NAMALWA (cell line): ENCODE measurements at regions not wholly inside any gene's neighbourhood (a gene's known extent, or its start where the extent isn't known, plus 50 kb on each side); places are given as distances from the start of the nearest gene placed in this dataset.
"Not testable (repeated sequence)": the region's sequence is repeated elsewhere in the genome, so short reads cannot be mapped to it uniquely, and the experiment has no call there.

Experiments
- DNase-seq: peaks from one replicate; pipeline ENCODE4 v3.0.0-alpha.2; 2015; ENCODE audit warnings: low spot score

GRCh38 chr18:30698571-30698970 is 344.0 kb downstream of the DSC3 start:
- DNase-seq, result no peak

DNA sequence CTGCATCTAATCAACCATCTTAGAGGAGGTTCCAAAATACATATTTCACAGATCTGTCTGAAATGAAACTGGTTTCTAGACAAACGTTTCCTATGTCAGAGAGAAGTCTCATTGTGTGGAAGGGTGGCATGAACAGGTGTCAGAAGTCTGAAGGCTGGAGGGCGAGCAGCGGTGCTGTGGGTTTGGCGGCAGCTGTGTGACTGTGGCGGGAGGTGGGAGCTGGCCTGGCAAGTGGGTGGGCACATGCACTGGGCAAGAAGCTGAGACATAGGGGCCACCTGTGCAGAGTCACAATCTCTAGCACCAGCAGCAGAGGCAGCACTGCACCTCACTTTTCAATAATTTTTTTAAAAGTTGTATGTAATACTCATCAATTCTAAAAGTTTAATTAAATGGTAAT is 346.3 kb downstream of the DSC3 start:
- DNase-seq, result no peak

DNA sequence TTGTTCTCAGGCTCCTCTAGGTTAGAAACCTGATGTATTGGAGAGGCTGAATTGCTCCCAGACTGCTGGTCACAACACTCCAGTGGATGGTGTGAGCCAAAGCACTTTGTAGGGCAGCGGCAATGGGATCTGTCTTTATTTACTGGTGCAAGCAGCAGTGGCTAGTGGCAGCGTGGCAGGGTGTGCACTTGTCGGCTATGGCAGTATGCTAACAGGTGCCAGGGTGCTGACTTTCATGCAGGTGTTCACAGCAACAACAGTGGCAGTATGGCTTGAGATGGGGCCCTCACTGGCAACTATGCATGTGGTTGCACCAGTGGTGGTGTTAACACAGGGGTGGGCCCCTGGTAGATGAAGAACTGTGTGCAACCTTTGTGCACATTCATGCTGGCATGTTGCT is 347.8 kb downstream of the DSC3 start:
- no peak for DNase-seq

- no peak for DNase-seq
Measured at GRCh38 chr18:30689216-30689615, 353.3 kb downstream of the DSC3 start.

DNA sequence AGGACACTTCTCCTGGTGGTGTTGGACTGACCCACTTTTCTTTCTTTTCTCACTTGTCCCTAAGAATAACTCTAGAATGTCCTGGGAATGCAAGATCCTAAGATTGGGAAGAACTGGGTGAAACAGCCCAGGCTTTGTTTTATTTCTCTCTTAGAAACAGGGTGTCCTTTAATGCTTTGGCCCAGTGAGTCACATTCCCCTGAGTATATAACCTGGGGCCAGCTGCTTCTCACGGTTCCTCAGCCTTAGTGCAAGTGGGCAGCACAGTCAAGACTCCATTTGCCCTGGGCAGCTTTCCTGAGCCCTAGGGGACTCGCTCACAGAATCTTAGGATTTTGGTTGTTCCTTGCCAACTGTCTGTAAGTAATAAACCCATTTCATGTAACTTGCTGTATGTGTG is 355.0 kb downstream of the DSC3 start:
- DNase-seq, result no peak

GRCh38 chr18:30684825-30685481 is 357.6 kb downstream of the DSC3 start:
- no peak for DNase-seq

GRCh38 chr18:30683836-30684235 is 358.7 kb downstream of the DSC3 start:
- DNase-seq, result no peak

- no peak for DNase-seq
Measured at GRCh38 chr18:30682672-30683071, 359.9 kb downstream of the DSC3 start.

- no peak for DNase-seq
Measured at GRCh38 chr18:30679285-30679930, 363.1 kb downstream of the DSC3 start.

GRCh38 chr18:30677813-30678212 is 364.7 kb downstream of the DSC3 start:
- DNase-seq, result not testable (repeated sequence)

DNA sequence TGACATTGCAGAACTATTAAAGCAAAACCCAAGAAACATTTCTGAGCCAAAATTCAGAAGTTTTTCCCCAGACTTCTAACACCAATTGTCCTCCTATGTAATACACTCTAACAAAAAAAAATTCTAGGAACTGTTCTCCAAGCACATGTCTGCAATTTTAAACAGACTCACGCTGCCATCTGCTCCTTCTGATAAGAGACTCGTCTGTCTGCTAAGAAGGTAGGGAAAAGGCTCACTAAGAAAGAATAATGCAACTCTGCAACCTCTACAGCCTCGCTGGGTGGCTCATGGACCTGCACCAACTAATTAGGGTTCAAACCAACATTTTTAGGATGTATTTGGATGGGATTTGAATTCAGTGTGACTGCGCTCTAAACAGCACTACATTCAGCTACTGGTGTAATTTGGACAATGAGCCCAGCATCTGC is 366.5 kb downstream of the DSC3 start:
- no peak for DNase-seq

GRCh38 chr18:30675493-30675892 is 367.0 kb downstream of the DSC3 start:
- DNase-seq, result no peak

- DNase-seq, result no peak
Measured at GRCh38 chr18:30675072-30675471, 367.5 kb downstream of the DSC3 start.

DNA sequence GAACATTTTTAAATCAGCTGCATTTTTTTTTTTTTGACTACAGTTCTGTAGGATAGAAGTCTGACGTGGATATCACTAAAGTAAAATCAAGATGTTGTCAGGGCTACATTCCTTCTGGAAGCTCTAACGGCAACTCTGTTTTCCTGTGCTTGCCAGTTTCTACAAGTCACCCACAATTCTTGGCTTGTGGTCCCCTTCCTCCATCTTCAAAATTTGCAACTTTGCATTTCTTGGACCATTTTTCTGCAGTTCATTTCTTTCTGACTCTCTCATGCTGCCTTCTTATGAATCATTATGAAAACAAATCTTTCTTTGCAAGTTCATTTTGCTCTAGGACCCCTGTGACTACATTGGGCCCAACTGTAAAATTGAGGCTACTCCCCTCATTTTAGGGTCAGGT is 367.9 kb downstream of the DSC3 start:
- no peak for DNase-seq

DNA sequence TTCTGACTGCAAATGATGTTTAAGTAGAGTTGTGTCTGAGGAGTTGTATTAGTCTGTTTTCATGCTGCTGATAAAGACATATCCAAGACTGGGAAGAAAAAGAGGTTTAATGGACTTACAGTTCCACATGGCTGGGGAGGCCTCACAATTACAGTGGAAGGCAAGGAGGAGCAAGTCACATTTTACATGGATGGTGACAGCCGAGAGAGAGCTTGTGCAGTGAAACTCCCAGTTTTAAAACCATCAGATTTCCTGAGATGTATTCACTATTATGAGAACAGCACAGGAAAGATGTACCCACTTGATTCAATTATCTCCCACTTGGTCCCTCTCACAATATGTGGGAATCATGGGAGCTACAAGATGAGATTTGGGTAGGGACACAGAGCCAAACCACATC is 370.1 kb downstream of the DSC3 start:
- DNase-seq, result not testable (repeated sequence)

GRCh38 chr18:30658306-30658705 is 384.2 kb downstream of the DSC3 start:
- DNase-seq, result no peak

GRCh38 chr18:30652387-30652786 is 390.2 kb downstream of the DSC3 start:
- DNase-seq, result no peak

DNA sequence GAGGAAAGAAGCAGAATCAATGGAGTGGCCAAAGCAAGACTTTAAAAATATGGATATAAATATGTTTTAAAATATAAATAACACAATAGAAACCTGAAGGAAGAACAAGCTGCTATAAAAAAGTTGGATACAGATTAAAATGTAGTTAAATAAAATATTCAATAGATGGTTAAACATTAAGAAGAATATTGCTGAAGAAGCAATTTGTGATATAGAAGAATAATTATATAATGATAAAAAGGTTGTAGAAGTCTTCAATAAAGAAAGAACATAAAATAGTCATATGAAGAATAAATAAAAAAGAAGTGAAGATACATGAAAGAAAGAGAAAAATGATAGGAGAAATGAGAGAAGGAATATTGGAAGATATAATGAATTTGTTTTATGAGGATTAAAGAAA is 392.0 kb downstream of the DSC3 start:
- DNase-seq, result no peak

DNA sequence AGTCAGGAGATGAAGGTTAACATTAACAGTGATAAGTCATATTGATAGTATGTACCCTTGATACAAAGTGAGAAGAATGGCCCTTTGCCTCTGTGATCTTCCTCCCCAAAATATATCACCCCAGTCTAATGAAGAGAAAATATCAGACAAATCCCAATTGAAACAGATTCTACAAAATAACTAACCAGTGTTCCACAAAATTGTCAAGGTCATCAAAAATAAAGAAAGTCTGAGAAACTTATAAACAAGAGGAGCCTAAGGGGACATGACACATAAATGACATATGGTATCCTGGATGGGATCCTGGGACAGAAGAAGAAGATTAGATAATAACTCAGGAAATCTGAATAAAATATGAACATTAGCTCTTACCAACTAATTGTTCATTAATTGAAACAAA is 398.4 kb downstream of the DSC3 start:
- DNase-seq, result no peak

DNA sequence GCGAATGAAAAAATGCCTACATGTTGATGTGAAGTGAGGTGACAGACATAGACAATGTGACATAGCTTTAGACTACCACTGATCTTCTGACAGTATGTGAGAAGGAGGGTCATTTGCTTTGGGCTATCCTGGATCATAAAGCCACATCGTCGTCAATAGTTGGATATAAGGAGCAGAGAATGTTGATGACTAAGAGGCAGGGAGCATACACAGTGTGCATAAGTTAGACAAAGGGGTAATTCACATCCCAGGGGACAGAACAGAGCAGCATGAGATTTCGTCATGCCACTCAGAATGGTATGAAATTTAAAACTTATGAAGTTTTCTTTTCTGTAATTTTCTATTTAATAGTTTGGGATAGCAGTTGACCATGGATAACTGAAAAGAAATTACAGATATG is 403.2 kb downstream of the DSC3 start:
- DNase-seq, result no peak

DNA sequence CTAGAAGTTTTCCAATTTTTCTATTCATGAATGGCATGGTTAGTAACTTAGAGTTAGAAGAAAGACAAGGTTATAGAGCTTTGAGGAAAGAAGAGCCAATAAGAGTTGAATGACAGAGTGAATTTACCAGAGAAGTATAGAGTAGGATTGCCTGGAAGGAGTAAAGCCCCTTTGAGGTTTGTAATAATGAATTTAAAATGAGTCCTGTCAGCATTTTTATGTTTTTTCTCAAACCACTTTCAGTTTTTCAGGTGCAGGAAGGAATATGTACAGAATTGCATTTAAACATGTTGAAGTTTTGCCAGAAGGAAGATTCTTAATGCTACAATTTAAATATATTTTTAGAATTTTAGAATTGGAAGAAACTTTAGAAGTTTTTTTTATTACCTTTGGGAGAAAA is 408.3 kb downstream of the DSC3 start:
- DNase-seq, result no peak

- no peak for DNase-seq
Measured at GRCh38 chr18:30632071-30632698, 410.4 kb downstream of the DSC3 start.

DNA sequence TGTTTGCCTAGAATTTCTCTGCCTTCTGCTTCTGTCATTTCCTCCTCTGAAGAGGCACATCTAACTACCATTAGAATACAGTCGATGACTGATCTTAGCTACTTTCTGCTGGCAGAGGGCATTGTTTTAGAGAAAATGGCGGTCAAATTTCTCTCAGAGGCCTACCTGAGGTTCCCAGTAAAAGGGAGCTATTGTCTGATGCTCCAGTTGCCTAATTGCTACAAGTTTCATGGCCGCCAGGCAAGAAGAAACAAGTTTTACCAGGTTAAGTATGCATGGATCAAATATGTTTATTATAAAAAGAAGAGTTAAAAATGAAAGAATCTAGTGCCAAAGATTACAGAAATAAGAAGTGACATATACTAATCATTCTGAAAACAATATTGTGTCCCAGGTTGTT is 416.6 kb downstream of the DSC3 start:
- no peak for DNase-seq
